DMS79 treated with DMSO at 0.1 percent for 48 hours (cell line): ENCODE measurements at regions not wholly inside any gene's neighbourhood (a gene's known extent, or its start where the extent isn't known, plus 50 kb on each side); places are given as distances from the start of the nearest gene placed in this dataset.

Experiments used
- DNase-seq: peaks from one replicate; lab custom pipeline; 2025; lab: John Stamatoyannopoulos, UW

- no peak for DNase-seq
These were observed 69.9 kb upstream of the NKX1-1 start for GRCh38 chr4:1476140-1476513.

- DNase-seq: no peak
These were observed 69.3 kb upstream of the NKX1-1 start for GRCh38 chr4:1475277-1476139.

- DNase-seq: no peak
These were observed 68.2 kb upstream of the NKX1-1 start for GRCh38 chr4:1474126-1475090.

GRCh38 chr4:1473718-1474117, 67.5 kb upstream of the NKX1-1 start:
- no peak for DNase-seq

- DNase-seq: no peak
These were observed 66.8 kb upstream of the NKX1-1 start for GRCh38 chr4:1472911-1473518.

GRCh38 chr4:1472148-1472797, 66.0 kb upstream of the NKX1-1 start:
- no peak for DNase-seq

GRCh38 chr4:1471443-1472147, 65.4 kb upstream of the NKX1-1 start:
- peak; percentile 7 for DNase-seq

- DNase-seq: no peak
These were observed 64.7 kb upstream of the NKX1-1 start for GRCh38 chr4:1470816-1471442.

- DNase-seq: no peak
These were observed 64.1 kb upstream of the NKX1-1 start for GRCh38 chr4:1470393-1470670.

GRCh38 chr4:1469607-1470392, 63.6 kb upstream of the NKX1-1 start:
- DNase-seq: no peak

GRCh38 chr4:1469043-1469442, 62.8 kb upstream of the NKX1-1 start:
- no peak for DNase-seq

GRCh38 chr4:1467581-1468458, 61.6 kb upstream of the NKX1-1 start:
- DNase-seq: no peak

GRCh38 chr4:1466863-1467165, 60.6 kb upstream of the NKX1-1 start:
- no peak for DNase-seq

- DNase-seq: no peak
These were observed 60.0 kb upstream of the NKX1-1 start for GRCh38 chr4:1466034-1466862.

GRCh38 chr4:1465173-1466033, 59.2 kb upstream of the NKX1-1 start:
- no peak for DNase-seq

GRCh38 chr4:1464581-1465171, 58.4 kb upstream of the NKX1-1 start:
- no peak for DNase-seq

- DNase-seq: no peak
These were observed 57.8 kb upstream of the NKX1-1 start for GRCh38 chr4:1463927-1464540.
